Peyer's patch (tissue), 4 donors: ENCODE measurements at regions not wholly inside any gene's neighbourhood (a gene's known extent, or its start where the extent isn't known, plus 50 kb on each side); places are given as distances from the start of the nearest gene placed in this dataset.

Source experiments
- CTCF ChIP-seq, 6 experiments: fragments of 450-650 bp in 4 of 6; fragments of 200-600 bp in 2 of 6; sonication (generic) in 1 of 6; IDR thresholded peaks; one replicate each; pipeline ENCODE4 v1.5.1; 2017 to 2019; ENCODE audit warnings: antibody characterized with exemption in 6 of 6, mild to moderate bottlenecking in 3 of 6, moderate library complexity in 1 of 6
- POLR2A ChIP-seq, 2 donors: fragments of 450-650 bp; IDR thresholded peaks; one replicate each; pipeline ENCODE4 v1.5.1; 2017; ENCODE audit warnings: antibody characterized with exemption in 2 of 2, mild to moderate bottlenecking in 2 of 2, moderate library complexity in 2 of 2

GRCh38 chr2:43087413-43087812 is 139.0 kb downstream of the ZFP36L2 start:
- TF ChIP-seq CTCF (IDR thresholded peaks at IDR 0.05), result no peak
- TF ChIP-seq POLR2A (IDR thresholded peaks at IDR 0.05), result no peak
